ENCODE measurements at regions not wholly inside any gene's neighbourhood (a gene's known extent, or its start where the extent isn't known, plus 50 kb on each side); places are given as distances from the start of the nearest gene placed in this dataset.

GRCh38 chr13:40105231-40105630, 449.8 kb downstream of the COG6 start (continued):
- TF ChIP-seq FOXP4 (CRISPR knock-in tag; IDR thresholded peaks at IDR 0.05; ENCODE audit: borderline replicate concordance): no peak
- no peak for TF ChIP-seq STAT6 (CRISPR knock-in tag; IDR thresholded peaks at IDR 0.05)
- TF ChIP-seq HMG20B (CRISPR knock-in tag; IDR thresholded peaks at IDR 0.05): no peak
- TF ChIP-seq ZBTB40 (IDR thresholded peaks at IDR 0.05): no peak
- TF ChIP-seq ZBTB40 (CRISPR knock-in tag; IDR thresholded peaks at IDR 0.05): no peak
